ENCODE measurements at regions not wholly inside any gene's neighbourhood (a gene's known extent, or its start where the extent isn't known, plus 50 kb on each side); places are given as distances from the start of the nearest gene placed in this dataset.

DNA sequence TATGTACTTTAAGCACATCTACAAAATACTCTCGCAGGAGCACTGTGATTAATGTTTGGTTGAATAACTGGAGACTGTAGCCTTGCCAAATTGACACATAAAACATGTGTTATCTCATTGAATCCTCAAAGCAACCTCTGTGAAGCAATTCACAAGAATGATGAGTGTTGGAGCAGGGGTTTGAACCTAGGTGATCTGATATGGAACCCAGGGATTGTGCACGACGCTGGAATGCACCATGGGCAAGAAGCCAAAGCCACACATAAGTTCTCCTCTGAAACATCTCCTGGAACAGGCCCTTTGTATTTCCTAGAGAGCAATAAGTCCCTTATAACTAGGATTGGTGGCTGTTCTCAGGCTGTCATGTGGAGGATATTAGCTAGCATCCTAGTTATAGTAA is 124.6 kb upstream of the IVNS1ABP start:
- Mint-ChIP-seq H3K27me3 (no peaks in the 10 kb centered on the region), H3K4me1 (peaks cover 3% of the 10 kb centered on the region), H3K4me3 (no peak overlapping the region), H3K36me3 (ENCODE audit: low read depth) (no peaks in the 10 kb centered on the region), H3K27ac (no peak overlapping the region), H3K9me3 (no peaks in the 10 kb centered on the region)
- no peak for TF ChIP-seq CTCF (IDR thresholded peaks at IDR 0.05)
- ChIA-PET CTCF (no interaction called here), POLR2A (no interaction called here)
- DNase-seq, result no peak
- intact Hi-C loops (cut with micrococcal nuclease), result loop anchor here (2.0 kb wide), 1 partner anchor 125 kb away; the partner anchor contains the start of gene IVNS1ABP
- ATAC-seq (ENCODE audit: low read depth), result no peak

DNA sequence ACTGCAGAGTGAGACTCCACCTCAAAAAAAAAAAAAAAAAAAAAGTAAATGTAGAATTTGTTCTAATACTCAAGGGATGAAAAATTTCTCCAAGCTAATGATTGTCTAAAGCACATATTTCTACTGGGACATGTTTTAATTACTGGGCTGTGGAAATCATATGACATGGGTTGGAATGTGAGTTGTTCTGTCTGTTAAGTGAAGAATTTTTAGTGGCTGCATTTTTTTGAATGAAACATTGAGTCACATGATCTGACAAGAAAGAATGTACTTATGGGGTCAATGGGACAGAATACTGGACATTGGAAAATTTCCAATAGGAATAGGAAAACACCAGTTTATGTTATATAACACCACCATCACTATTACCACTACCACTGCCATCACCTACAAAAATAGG is 123.8 kb upstream of the IVNS1ABP start:
- POLR2A ChIA-PET, result no interaction called here
- CTCF ChIA-PET, result no interaction called here

DNA sequence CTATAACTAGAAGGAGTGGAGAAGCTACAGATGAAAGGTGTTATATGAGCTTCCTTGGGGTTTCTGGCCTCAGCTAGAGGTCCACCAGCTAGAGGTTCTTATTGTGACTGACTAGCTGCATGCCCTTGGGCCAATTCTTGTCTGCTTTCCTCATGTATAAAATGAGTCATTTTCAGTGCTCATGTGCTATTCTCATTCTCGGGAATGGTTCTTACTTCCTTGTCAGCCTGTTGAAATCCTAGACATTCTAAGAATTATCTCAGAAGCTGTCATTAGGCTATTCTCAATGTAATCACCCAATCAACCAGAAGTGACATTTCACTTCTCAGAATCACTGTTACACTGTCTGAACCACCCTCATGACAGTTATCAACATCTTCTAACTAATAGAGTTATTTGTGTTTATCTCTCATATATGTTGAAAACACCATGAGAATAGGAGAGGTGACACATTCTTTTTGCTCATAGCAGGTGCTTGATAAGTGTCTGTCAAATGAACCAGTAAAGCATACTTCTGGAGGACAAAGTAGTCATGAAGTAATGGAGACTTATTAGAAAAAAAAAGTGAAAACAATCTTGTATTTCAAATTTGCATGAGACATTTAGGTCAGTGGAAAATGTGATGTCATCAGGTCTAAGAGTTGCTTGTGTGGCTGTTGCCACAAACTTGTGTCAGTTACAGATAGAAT is 122.8 kb upstream of the IVNS1ABP start:
- intact Hi-C loops (cut with micrococcal nuclease), result loop anchor here (2.0 kb wide), 1 partner anchor 123 kb away; the partner anchor contains the start of gene IVNS1ABP
- ChIA-PET CTCF (interaction anchor here (0.9 to 1.3 kb wide), 2 partner anchors 13 to 120 kb away, joined by 3 to 4 read pairs; no protein-coding TSS in a partner anchor), POLR2A (no interaction called here)
- H3K36me3 Mint-ChIP-seq (ENCODE audit: low read depth), result no peaks in the 10 kb centered on the region
- peaks cover 3% of the 10 kb centered on the region for H3K4me1 Mint-ChIP-seq
- no peak overlapping the region for H3K4me3 Mint-ChIP-seq
- DNase-seq, result no peak
- no peak for TF ChIP-seq CTCF (IDR thresholded peaks at IDR 0.05)
- H3K27me3 Mint-ChIP-seq, result no peaks in the 10 kb centered on the region
- H3K9me3 Mint-ChIP-seq, result no peaks in the 10 kb centered on the region
- no peak overlapping the region for H3K27ac Mint-ChIP-seq
- peak; percentile 75 for ATAC-seq (ENCODE audit: low read depth)

More for the DNA sequence above, 123.8 kb upstream of the IVNS1ABP start:
- Mint-ChIP-seq H3K27ac (no peak overlapping the region), H3K4me1 (peaks cover 3% of the 10 kb centered on the region), H3K9me3 (no peaks in the 10 kb centered on the region), H3K4me3 (no peak overlapping the region), H3K36me3 (ENCODE audit: low read depth) (no peaks in the 10 kb centered on the region), H3K27me3 (no peaks in the 10 kb centered on the region)
- DNase-seq (no peak), ATAC-seq (ENCODE audit: low read depth) (no peak)
- no peak for TF ChIP-seq CTCF (IDR thresholded peaks at IDR 0.05)
- intact Hi-C loops (cut with micrococcal nuclease), result loop anchor here (2.0 kb wide), 1 partner anchor 124 kb away; the partner anchor contains the start of gene IVNS1ABP

DNA sequence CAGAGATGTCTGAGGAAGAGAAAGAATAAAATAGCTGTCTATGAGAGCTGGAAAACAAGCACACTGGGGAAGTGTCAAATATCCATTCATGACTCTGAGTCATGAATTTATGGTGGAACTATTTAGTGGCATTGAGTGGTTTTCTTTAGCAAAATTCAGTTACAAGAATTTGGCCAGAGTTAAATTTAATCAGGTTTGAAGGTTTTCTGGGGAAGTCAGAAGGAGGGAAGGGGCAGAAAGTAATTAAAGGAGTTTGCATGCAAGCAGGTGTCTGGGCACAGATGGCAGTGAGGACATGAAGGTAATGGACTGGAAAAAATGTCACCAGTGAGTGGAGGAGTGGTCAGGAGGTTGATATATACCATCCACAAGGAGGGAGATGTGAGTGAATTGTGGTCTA is 121.9 kb upstream of the IVNS1ABP start:
- ATAC-seq (ENCODE audit: low read depth) (no peak), DNase-seq (no peak)
- Mint-ChIP-seq H3K27ac (no peak overlapping the region), H3K4me3 (no peak overlapping the region), H3K9me3 (no peaks in the 10 kb centered on the region), H3K27me3 (no peaks in the 10 kb centered on the region), H3K36me3 (ENCODE audit: low read depth) (no peaks in the 10 kb centered on the region), H3K4me1 (peaks cover 3% of the 10 kb centered on the region)
- CTCF ChIA-PET, result interaction anchor here (0.9 to 1.3 kb wide), 2 partner anchors 12 to 121 kb away, joined by 3 to 4 read pairs; no protein-coding TSS in a partner anchor
- POLR2A ChIA-PET, result no interaction called here
- intact Hi-C loops (cut with micrococcal nuclease), result no loop called here
- no peak for TF ChIP-seq CTCF (IDR thresholded peaks at IDR 0.05)

DNA sequence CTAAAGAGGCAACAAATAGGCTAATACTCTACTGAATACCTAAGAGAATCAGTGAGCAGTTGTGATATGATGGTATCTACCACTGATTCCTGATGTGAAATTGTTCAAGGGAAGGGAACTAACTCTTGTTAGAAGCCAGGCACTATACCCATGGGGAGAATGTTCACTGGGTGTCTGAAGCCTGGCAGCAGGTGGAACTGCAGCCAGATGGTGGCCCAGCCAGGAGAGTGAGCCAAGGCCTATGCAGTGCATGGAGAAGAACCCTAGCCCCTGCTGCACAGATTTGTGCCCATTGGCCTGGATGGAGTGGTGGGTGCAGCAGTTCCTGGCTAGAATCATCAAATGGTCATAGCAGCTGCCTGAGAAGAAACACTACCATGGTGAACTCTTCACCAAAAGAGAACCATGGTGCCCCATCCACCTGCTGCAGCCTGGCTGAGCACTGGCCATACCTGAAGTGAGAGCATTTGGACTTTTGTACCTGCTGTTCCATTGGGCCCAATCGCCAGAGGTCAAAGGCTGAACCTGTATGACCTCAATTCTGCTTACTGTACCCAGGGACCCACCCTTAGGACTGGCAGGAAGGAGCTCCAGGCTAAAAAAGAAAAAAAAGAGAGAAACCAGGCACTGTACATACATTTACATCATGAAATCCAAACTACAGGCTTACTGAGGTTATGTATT is 118.8 kb upstream of the IVNS1ABP start:
- ATAC-seq (ENCODE audit: low read depth) (no peak), DNase-seq (no peak)
- ChIA-PET CTCF (no interaction called here), POLR2A (no interaction called here)
- intact Hi-C loops (cut with micrococcal nuclease), result no loop called here
- Mint-ChIP-seq H3K4me1 (peaks cover under 1% of the 10 kb centered on the region), H3K27me3 (no peaks in the 10 kb centered on the region), H3K27ac (no peak overlapping the region), H3K9me3 (no peaks in the 10 kb centered on the region), H3K36me3 (ENCODE audit: low read depth) (no peaks in the 10 kb centered on the region), H3K4me3 (no peak overlapping the region)
- TF ChIP-seq CTCF (IDR thresholded peaks at IDR 0.05), result no peak

Measured in activated B cell treated with CpG ODN at 0.5 μM for 24 hours (primary cell).